Fibroblast of lung (primary cell): ENCODE measurements at regions not wholly inside any gene's neighbourhood (a gene's known extent, or its start where the extent isn't known, plus 50 kb on each side); places are given as distances from the start of the nearest gene placed in this dataset.
A peak's percentile ranks its signal among the peaks of the same experiment; 100 is the strongest.

Experiments
- DNase-seq, 2 donors: peaks; one replicate each; pipeline versions ENCODE4 v3.0.0 to v3.0.0-alpha.2; 2010; ENCODE audit warnings: low read depth in 2 of 2
- H2AFZ ChIP-seq: 2 replicates; pipeline ENCODE4 v1.5.1; 2012; ENCODE audit warnings: low read length, control low read depth, inconsistent platforms
- H3K27ac ChIP-seq: 2 replicates; pipeline ENCODE4 v1.5.1; 2011; ENCODE audit warnings: low read length, control low read depth; ENCODE audit not compliant: insufficient read depth
- H3K27me3 ChIP-seq: 2 replicates; pipeline ENCODE4 v1.5.1; 2011; ENCODE audit warnings: mild to moderate bottlenecking, low read length; ENCODE audit not compliant: control insufficient read depth, insufficient read depth
- H3K36me3 ChIP-seq: 2 replicates; pipeline ENCODE4 v1.5.1; 2011; ENCODE audit warnings: low read length; ENCODE audit not compliant: control insufficient read depth, insufficient read depth
- H3K4me1 ChIP-seq: 2 replicates; pipeline ENCODE4 v1.5.1; 2011; ENCODE audit warnings: low read length; ENCODE audit not compliant: control insufficient read depth, insufficient read depth; ENCODE audit errors: extremely low read depth
- H3K4me2 ChIP-seq: 2 replicates; pipeline ENCODE4 v1.5.1; 2011; ENCODE audit warnings: low read length, control low read depth; ENCODE audit not compliant: insufficient read depth; ENCODE audit errors: extremely low read depth
- H3K4me3 ChIP-seq, 4 experiments: fragments of 200-600 bp in 1 of 4; sonication (generic) in 1 of 4; replicated peaks in 1 of 4; 2 replicates each; pipeline ENCODE4 v1.5.1; 2011 to 2016; ENCODE audit warnings: low read length in 4 of 4, low read depth in 3 of 4, mild to moderate bottlenecking in 3 of 4, control low read depth in 2 of 4, inconsistent platforms in 1 of 4, mixed read lengths in 1 of 4; ENCODE audit not compliant: insufficient read depth in 1 of 4; ENCODE audit errors: control extremely low read depth in 1 of 4
- H3K79me2 ChIP-seq: 2 replicates; pipeline ENCODE4 v1.5.1; 2012; ENCODE audit warnings: mild to moderate bottlenecking, low read length, inconsistent platforms; ENCODE audit not compliant: control insufficient read depth, insufficient read depth
- H3K9ac ChIP-seq: 2 replicates; pipeline ENCODE4 v1.5.1; 2011; ENCODE audit warnings: mild to moderate bottlenecking, low read length, control low read depth; ENCODE audit not compliant: insufficient read depth
- H3K9me3 ChIP-seq: 2 replicates; pipeline ENCODE4 v1.5.1; 2012; ENCODE audit warnings: low read depth, low read length; ENCODE audit not compliant: control insufficient read depth, insufficient read depth
- H4K20me1 ChIP-seq: 2 replicates; pipeline ENCODE4 v1.5.1; 2011; ENCODE audit warnings: low read length; ENCODE audit not compliant: control insufficient read depth, insufficient read depth; ENCODE audit errors: extremely low read depth
- EZH2 ChIP-seq: IDR thresholded peaks from 2 replicates; pipeline ENCODE4 v1.5.1; 2012; ENCODE audit warnings: low read length, control low read depth, mild to moderate bottlenecking; ENCODE audit errors: missing control alignments
- TF ChIP-seq, protein P1 (sequence below), 2 donors: IDR thresholded peaks in 1 of 2; conservative IDR thresholded peaks in 1 of 2; 1 replicate in 1 of 2; 2 replicates in 1 of 2; pipeline ENCODE4 v1.5.1; 2011 to 2012; ENCODE audit warnings: low read length in 2 of 2, control low read depth in 1 of 2, inconsistent platforms in 1 of 2, low read depth in 1 of 2, mild to moderate bottlenecking in 1 of 2

DNA sequence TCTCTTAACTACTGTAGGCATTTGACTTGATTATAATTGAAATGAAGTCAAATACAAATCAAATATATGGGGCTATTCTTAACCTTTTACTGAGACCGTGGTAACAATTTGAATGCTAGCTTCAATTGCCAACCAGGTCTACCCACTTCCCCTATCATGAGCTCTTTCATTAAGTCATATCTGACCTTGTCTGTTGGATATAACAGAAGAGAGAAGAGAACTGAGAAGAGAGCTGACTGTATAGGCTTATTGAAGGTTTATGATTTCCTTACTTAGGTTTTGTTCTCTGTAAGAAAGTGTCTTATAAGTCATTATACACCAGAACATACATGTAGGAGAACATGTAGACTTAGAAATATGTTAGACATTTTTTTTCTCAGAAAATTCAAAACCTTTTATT lies 549.4 kb downstream of the COL12A1 start:
- DNase-seq, result no peak
- no peaks in the 10 kb centered on the region for H4K20me1 ChIP-seq
- no peak for TF ChIP-seq EZH2
- TF ChIP-seq, protein P1, sequence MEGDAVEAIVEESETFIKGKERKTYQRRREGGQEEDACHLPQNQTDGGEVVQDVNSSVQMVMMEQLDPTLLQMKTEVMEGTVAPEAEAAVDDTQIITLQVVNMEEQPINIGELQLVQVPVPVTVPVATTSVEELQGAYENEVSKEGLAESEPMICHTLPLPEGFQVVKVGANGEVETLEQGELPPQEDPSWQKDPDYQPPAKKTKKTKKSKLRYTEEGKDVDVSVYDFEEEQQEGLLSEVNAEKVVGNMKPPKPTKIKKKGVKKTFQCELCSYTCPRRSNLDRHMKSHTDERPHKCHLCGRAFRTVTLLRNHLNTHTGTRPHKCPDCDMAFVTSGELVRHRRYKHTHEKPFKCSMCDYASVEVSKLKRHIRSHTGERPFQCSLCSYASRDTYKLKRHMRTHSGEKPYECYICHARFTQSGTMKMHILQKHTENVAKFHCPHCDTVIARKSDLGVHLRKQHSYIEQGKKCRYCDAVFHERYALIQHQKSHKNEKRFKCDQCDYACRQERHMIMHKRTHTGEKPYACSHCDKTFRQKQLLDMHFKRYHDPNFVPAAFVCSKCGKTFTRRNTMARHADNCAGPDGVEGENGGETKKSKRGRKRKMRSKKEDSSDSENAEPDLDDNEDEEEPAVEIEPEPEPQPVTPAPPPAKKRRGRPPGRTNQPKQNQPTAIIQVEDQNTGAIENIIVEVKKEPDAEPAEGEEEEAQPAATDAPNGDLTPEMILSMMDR (conservative IDR thresholded peaks at IDR 0.05 in 1 of 2, IDR thresholded peaks at IDR 0.05 in 1 of 2; ENCODE audit: low read depth in 1 of 2, low read length in 2 of 2), result no peak
- no peak overlapping the region for H2AFZ ChIP-seq
- no peaks in the 10 kb centered on the region for H3K4me1 ChIP-seq
- no peak overlapping the region for H3K4me3 ChIP-seq
- no peaks in the 10 kb centered on the region for H3K27me3 ChIP-seq
- no peaks in the 10 kb centered on the region for H3K36me3 ChIP-seq
- no peaks in the 10 kb centered on the region for H3K9me3 ChIP-seq
- no peak overlapping the region for H3K4me2 ChIP-seq
- no peak overlapping the region for H3K27ac ChIP-seq
- H3K9ac ChIP-seq, result no peak overlapping the region
- H3K79me2 ChIP-seq, result no peaks in the 10 kb centered on the region

DNA sequence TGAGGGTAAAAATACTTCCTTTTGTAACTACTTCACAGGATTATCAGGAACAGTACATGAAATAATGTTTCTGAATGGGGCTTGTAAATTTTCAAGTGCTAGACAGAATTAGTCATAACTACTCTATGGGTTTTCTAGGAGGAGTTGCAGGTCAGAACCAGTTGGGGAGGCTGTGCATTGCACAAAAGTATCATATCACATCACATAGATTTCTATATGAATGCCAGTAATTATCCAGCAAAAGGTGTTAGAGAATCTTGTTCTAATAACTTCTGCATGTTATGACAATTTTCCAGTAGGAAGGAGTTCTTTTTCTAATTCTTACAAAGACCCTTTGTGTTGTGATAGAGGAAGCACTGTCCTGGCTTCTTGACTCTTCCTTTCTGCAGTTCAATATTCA lies 551.6 kb downstream of the COL12A1 start:
- DNase-seq, result no peak
- H3K4me2 ChIP-seq, result no peak overlapping the region
- H2AFZ ChIP-seq, result no peak overlapping the region
- no peaks in the 10 kb centered on the region for H3K36me3 ChIP-seq
- no peaks in the 10 kb centered on the region for H3K79me2 ChIP-seq
- H3K4me3 ChIP-seq, result no peak overlapping the region
- H3K27me3 ChIP-seq, result no peaks in the 10 kb centered on the region
- no peak overlapping the region for H3K9ac ChIP-seq
- no peaks in the 10 kb centered on the region for H3K9me3 ChIP-seq
- H3K4me1 ChIP-seq, result no peaks in the 10 kb centered on the region
- H3K27ac ChIP-seq, result no peak overlapping the region
- TF ChIP-seq, protein P1 (conservative IDR thresholded peaks at IDR 0.05 in 1 of 2, IDR thresholded peaks at IDR 0.05 in 1 of 2; ENCODE audit: low read depth in 1 of 2, low read length in 2 of 2), result no peak
- no peak for TF ChIP-seq EZH2
- H4K20me1 ChIP-seq, result no peaks in the 10 kb centered on the region

DNA sequence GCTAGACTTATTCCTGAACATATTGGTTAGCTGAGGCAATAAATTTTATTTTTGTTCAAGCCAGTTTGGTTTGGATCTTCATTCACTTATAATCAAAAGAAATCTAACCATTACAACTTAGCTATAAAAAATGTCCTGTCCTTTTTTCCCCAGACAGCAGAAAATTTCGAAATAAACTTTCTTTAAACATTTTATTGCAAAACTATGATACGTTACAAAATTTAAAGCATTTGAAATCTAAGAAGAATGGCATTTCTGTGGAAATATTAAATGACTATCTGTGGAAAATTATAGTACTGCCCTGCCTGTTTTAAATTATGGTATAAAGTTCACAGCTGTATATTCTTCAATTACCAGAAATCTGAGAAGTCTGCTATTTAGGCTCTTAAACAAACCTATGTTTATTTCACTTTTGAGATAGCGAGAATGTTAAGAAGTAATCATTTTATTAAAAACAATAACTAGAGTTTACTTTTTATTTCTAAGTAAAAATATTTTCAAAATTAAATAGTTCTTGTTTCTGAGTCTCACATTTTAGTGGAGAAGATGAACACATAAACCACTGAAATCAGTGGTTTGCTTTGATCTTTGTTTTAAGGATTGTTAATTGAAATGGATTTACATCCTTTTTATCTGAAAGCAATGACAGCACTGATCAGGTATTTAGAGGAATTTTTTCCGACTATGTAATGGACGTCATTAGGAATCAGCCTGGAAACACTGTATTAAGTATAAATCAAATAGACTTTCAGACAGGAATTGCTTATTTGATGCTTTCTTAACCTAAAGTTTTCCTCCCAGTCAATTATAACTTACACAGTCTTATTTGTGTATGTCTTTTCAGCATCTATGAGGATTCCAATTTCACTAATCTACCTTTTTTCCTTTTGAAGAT lies 553.7 kb downstream of the COL12A1 start:
- Histone ChIP-seq H3K27me3 (no peaks in the 10 kb centered on the region), H3K4me1 (no peaks in the 10 kb centered on the region), H3K36me3 (no peaks in the 10 kb centered on the region), H3K4me3 (no peak overlapping the region), H3K9me3 (no peaks in the 10 kb centered on the region), H3K79me2 (no peaks in the 10 kb centered on the region), H2AFZ (no peak overlapping the region), H4K20me1 (no peaks in the 10 kb centered on the region), H3K27ac (no peak overlapping the region), H3K4me2 (no peak overlapping the region), H3K9ac (no peak overlapping the region)
- peak; percentile 31 to 44 for DNase-seq
- TF ChIP-seq, protein P1 (conservative IDR thresholded peaks at IDR 0.05 in 1 of 2, IDR thresholded peaks at IDR 0.05 in 1 of 2; ENCODE audit: low read depth in 1 of 2, low read length in 2 of 2), result no peak
- TF ChIP-seq EZH2, result no peak
